DOHH2 (cell line): ENCODE measurements at regions not wholly inside any gene's neighbourhood (a gene's known extent, or its start where the extent isn't known, plus 50 kb on each side); places are given as distances from the start of the nearest gene placed in this dataset.

Experiments
- EZH2phosphoT487 ChIP-seq: fragments of 200-600 bp; sonication (generic); IDR thresholded peaks from 2 replicates; pipeline ENCODE4 v1.6.1; 2017; ENCODE audit warnings: borderline replicate concordance, mild to moderate bottlenecking, antibody characterized with exemption, low read length, moderate library complexity, mixed read lengths
- TF ChIP-seq, protein P1 (sequence below): fragments of 200-600 bp; sonication (generic); IDR thresholded peaks from one replicate; pipeline ENCODE4 v1.5.1; 2014; ENCODE audit warnings: antibody characterized with exemption, mild to moderate bottlenecking, low read depth, low read length; ENCODE audit not compliant: poor library complexity, severe bottlenecking

- TF ChIP-seq, protein P1, sequence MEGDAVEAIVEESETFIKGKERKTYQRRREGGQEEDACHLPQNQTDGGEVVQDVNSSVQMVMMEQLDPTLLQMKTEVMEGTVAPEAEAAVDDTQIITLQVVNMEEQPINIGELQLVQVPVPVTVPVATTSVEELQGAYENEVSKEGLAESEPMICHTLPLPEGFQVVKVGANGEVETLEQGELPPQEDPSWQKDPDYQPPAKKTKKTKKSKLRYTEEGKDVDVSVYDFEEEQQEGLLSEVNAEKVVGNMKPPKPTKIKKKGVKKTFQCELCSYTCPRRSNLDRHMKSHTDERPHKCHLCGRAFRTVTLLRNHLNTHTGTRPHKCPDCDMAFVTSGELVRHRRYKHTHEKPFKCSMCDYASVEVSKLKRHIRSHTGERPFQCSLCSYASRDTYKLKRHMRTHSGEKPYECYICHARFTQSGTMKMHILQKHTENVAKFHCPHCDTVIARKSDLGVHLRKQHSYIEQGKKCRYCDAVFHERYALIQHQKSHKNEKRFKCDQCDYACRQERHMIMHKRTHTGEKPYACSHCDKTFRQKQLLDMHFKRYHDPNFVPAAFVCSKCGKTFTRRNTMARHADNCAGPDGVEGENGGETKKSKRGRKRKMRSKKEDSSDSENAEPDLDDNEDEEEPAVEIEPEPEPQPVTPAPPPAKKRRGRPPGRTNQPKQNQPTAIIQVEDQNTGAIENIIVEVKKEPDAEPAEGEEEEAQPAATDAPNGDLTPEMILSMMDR: no peak
- no peak for TF ChIP-seq EZH2phosphoT487
These were observed 1276.3 kb downstream of the SLITRK1 start for GRCh38 chr13:82606008-82606407.
